Memory B cell (primary cell): ENCODE measurements at regions not wholly inside any gene's neighbourhood (a gene's known extent, or its start where the extent isn't known, plus 50 kb on each side); places are given as distances from the start of the nearest gene placed in this dataset.

Source experiments
- ATAC-seq: fragments of 150-1000 bp; cut with Tn5 transposase; 2 replicates; pipeline ENCODE4 v1.10.0; 2021; ENCODE audit warnings: low read depth, mild to moderate bottlenecking, moderate library complexity
- DNase-seq, 2 donors: peaks; one replicate each; pipeline ENCODE4 v3.0.0; 2022; ENCODE audit warnings: low spot score in 2 of 2
- H3K27ac Mint-ChIP-seq: one replicate; pipeline ENCODE4 v1.8.0; 2022; ENCODE audit warnings: mild to moderate bottlenecking, moderate library complexity, mixed read lengths
- H3K27me3 Mint-ChIP-seq: one replicate; pipeline ENCODE4 v1.8.0; 2022; ENCODE audit warnings: mixed read lengths
- H3K36me3 Mint-ChIP-seq: one replicate; pipeline ENCODE4 v1.8.0; 2022; ENCODE audit warnings: mild to moderate bottlenecking, mixed read lengths
- H3K4me1 Mint-ChIP-seq: one replicate; pipeline ENCODE4 v1.8.0; 2022; ENCODE audit warnings: mixed read lengths
- H3K4me3 Mint-ChIP-seq: one replicate; pipeline ENCODE4 v1.8.0; 2022; ENCODE audit warnings: mild to moderate bottlenecking, moderate library complexity, mixed read lengths
- H3K9me3 Mint-ChIP-seq: one replicate; pipeline ENCODE4 v1.8.0; 2022; ENCODE audit warnings: mixed read lengths

- H3K9me3 Mint-ChIP-seq = peaks cover 2% of the 10 kb centered on the region
- no peaks in the 10 kb centered on the region for H3K4me1 Mint-ChIP-seq
- no peak overlapping the region for H3K4me3 Mint-ChIP-seq
- DNase-seq (no peak), ATAC-seq (no peak)
- H3K36me3 Mint-ChIP-seq = no peaks in the 10 kb centered on the region
- H3K27me3 Mint-ChIP-seq = no peaks in the 10 kb centered on the region
- no peak overlapping the region for H3K27ac Mint-ChIP-seq
Measured at GRCh38 chr2:22694856-22695255, 690.1 kb upstream of the KLHL29 start.

GRCh38 chr2:22697054-22697788 lies 687.8 kb upstream of the KLHL29 start:
- no peaks in the 10 kb centered on the region for H3K4me1 Mint-ChIP-seq

GRCh38 chr2:22701561-22702160 lies 683.3 kb upstream of the KLHL29 start:
- Mint-ChIP-seq H3K27me3 (no peaks in the 10 kb centered on the region), H3K9me3 (peaks cover 6% of the 10 kb centered on the region), H3K27ac (no peak overlapping the region), H3K4me3 (no peak overlapping the region), H3K36me3 (no peaks in the 10 kb centered on the region), H3K4me1 (no peaks in the 10 kb centered on the region)
- DNase-seq (no peak), ATAC-seq (no peak)

More at GRCh38 chr2:22697054-22697788, 687.8 kb upstream of the KLHL29 start:
- Mint-ChIP-seq H3K4me3 (no peak overlapping the region), H3K9me3 (peaks cover 2% of the 10 kb centered on the region), H3K27me3 (no peaks in the 10 kb centered on the region), H3K27ac (no peak overlapping the region), H3K36me3 (no peaks in the 10 kb centered on the region)
- DNase-seq = no peak
- no peak for ATAC-seq

- ATAC-seq = no peak
- Mint-ChIP-seq H3K27ac (no peak overlapping the region), H3K4me1 (no peaks in the 10 kb centered on the region), H3K36me3 (no peaks in the 10 kb centered on the region), H3K27me3 (no peaks in the 10 kb centered on the region), H3K4me3 (no peak overlapping the region), H3K9me3 (peaks cover 11% of the 10 kb centered on the region)
- no peak for DNase-seq
Measured at GRCh38 chr2:22703286-22703920, 681.6 kb upstream of the KLHL29 start.

GRCh38 chr2:22719396-22719795 lies 665.6 kb upstream of the KLHL29 start:
- DNase-seq (no peak), ATAC-seq (no peak)
- no peak overlapping the region for H3K4me3 Mint-ChIP-seq
- no peaks in the 10 kb centered on the region for H3K27me3 Mint-ChIP-seq
- H3K9me3 Mint-ChIP-seq = peaks cover 10% of the 10 kb centered on the region
- H3K27ac Mint-ChIP-seq = no peak overlapping the region
- H3K36me3 Mint-ChIP-seq = no peaks in the 10 kb centered on the region
- no peaks in the 10 kb centered on the region for H3K4me1 Mint-ChIP-seq

GRCh38 chr2:22729466-22729865 lies 655.5 kb upstream of the KLHL29 start:
- peaks cover 5% of the 10 kb centered on the region for H3K9me3 Mint-ChIP-seq
- no peak for ATAC-seq
- H3K4me3 Mint-ChIP-seq = no peak overlapping the region
- H3K27me3 Mint-ChIP-seq = no peaks in the 10 kb centered on the region
- H3K27ac Mint-ChIP-seq = no peak overlapping the region
- no peak for DNase-seq
- H3K4me1 Mint-ChIP-seq = no peaks in the 10 kb centered on the region
- H3K36me3 Mint-ChIP-seq = no peaks in the 10 kb centered on the region

- Mint-ChIP-seq H3K27ac (no peak overlapping the region), H3K36me3 (no peaks in the 10 kb centered on the region)
Measured at GRCh38 chr2:22734373-22735045, 650.5 kb upstream of the KLHL29 start.

GRCh38 chr2:22737144-22737543 lies 647.8 kb upstream of the KLHL29 start:
- peaks cover 9% of the 10 kb centered on the region for H3K9me3 Mint-ChIP-seq
- H3K4me1 Mint-ChIP-seq = no peaks in the 10 kb centered on the region
- H3K36me3 Mint-ChIP-seq = no peaks in the 10 kb centered on the region
- no peak overlapping the region for H3K4me3 Mint-ChIP-seq
- no peak overlapping the region for H3K27ac Mint-ChIP-seq
- H3K27me3 Mint-ChIP-seq = no peaks in the 10 kb centered on the region
- ATAC-seq (no peak), DNase-seq (no peak)

More at GRCh38 chr2:22734373-22735045, 650.5 kb upstream of the KLHL29 start:
- Mint-ChIP-seq H3K4me1 (no peaks in the 10 kb centered on the region), H3K27me3 (no peaks in the 10 kb centered on the region), H3K9me3 (peaks cover 9% of the 10 kb centered on the region), H3K4me3 (no peak overlapping the region)
- ATAC-seq (no peak), DNase-seq (no peak)

GRCh38 chr2:22741216-22741615 lies 643.8 kb upstream of the KLHL29 start:
- no peak for DNase-seq
- no peaks in the 10 kb centered on the region for H3K4me1 Mint-ChIP-seq
- ATAC-seq = no peak
- no peak overlapping the region for H3K4me3 Mint-ChIP-seq
- no peak overlapping the region for H3K27ac Mint-ChIP-seq
- no peaks in the 10 kb centered on the region for H3K36me3 Mint-ChIP-seq
- H3K9me3 Mint-ChIP-seq = peaks cover 9% of the 10 kb centered on the region
- no peaks in the 10 kb centered on the region for H3K27me3 Mint-ChIP-seq

GRCh38 chr2:22748909-22749308 lies 636.1 kb upstream of the KLHL29 start:
- H3K36me3 Mint-ChIP-seq = no peaks in the 10 kb centered on the region
- no peak overlapping the region for H3K27ac Mint-ChIP-seq
- H3K4me1 Mint-ChIP-seq = no peaks in the 10 kb centered on the region
- no peaks in the 10 kb centered on the region for H3K27me3 Mint-ChIP-seq
- no peak for DNase-seq
- ATAC-seq = no peak
- peaks cover 6% of the 10 kb centered on the region for H3K9me3 Mint-ChIP-seq
- H3K4me3 Mint-ChIP-seq = no peak overlapping the region

GRCh38 chr2:22753476-22753875 lies 631.5 kb upstream of the KLHL29 start:
- DNase-seq (no peak), ATAC-seq (no peak)
- no peaks in the 10 kb centered on the region for H3K27me3 Mint-ChIP-seq
- no peak overlapping the region for H3K4me3 Mint-ChIP-seq
- no peak overlapping the region for H3K27ac Mint-ChIP-seq
- peaks cover 4% of the 10 kb centered on the region for H3K9me3 Mint-ChIP-seq
- H3K36me3 Mint-ChIP-seq = no peaks in the 10 kb centered on the region
- H3K4me1 Mint-ChIP-seq = no peaks in the 10 kb centered on the region

- no peak for ATAC-seq
- no peak for DNase-seq
- H3K9me3 Mint-ChIP-seq = peaks cover 5% of the 10 kb centered on the region
- H3K27ac Mint-ChIP-seq = no peak overlapping the region
- no peaks in the 10 kb centered on the region for H3K4me1 Mint-ChIP-seq
- no peaks in the 10 kb centered on the region for H3K36me3 Mint-ChIP-seq
- H3K27me3 Mint-ChIP-seq = no peaks in the 10 kb centered on the region
- H3K4me3 Mint-ChIP-seq = no peak overlapping the region
Measured at GRCh38 chr2:22756276-22757043, 628.5 kb upstream of the KLHL29 start.

- ATAC-seq = no peak
- Mint-ChIP-seq H3K9me3 (peaks cover 5% of the 10 kb centered on the region), H3K4me1 (no peaks in the 10 kb centered on the region), H3K27me3 (no peaks in the 10 kb centered on the region), H3K27ac (no peak overlapping the region), H3K36me3 (no peaks in the 10 kb centered on the region), H3K4me3 (no peak overlapping the region)
- DNase-seq = no peak
Measured at GRCh38 chr2:22769497-22769896, 615.5 kb upstream of the KLHL29 start.
